Aorta (tissue), 5 donors: ENCODE measurements at regions not wholly inside any gene's neighbourhood (a gene's known extent, or its start where the extent isn't known, plus 50 kb on each side); places are given as distances from the start of the nearest gene placed in this dataset.

ENCODE experiments used
- ATAC-seq: fragments of 200-7000 bp; cut with Tn5 transposase; one replicate; pipeline ENCODE4 v1.9.1; 2022; ENCODE audit warnings: moderate library complexity; ENCODE audit not compliant: low FRiP score
- DNase-seq, 2 donors: peaks; one replicate each; pipeline ENCODE4 v3.0.0-alpha.2; 2020
- H3K27ac ChIP-seq, 2 donors: one replicate each; pipeline ENCODE4 v1.5.1; 2013; ENCODE audit warnings: low read length in 2 of 2, mild to moderate bottlenecking in 2 of 2, moderate library complexity in 2 of 2, control low read depth in 1 of 2, inconsistent platforms in 1 of 2, low read depth in 1 of 2
- H3K27me3 ChIP-seq, 2 donors: one replicate each; pipeline ENCODE4 v1.6.1; 2013; ENCODE audit warnings: control low read depth in 1 of 2, low read length in 1 of 2, mild to moderate bottlenecking in 1 of 2, moderate library complexity in 1 of 2; ENCODE audit not compliant: insufficient read depth in 2 of 2, control insufficient read depth in 1 of 2
- H3K36me3 ChIP-seq, 2 donors: one replicate each; pipeline ENCODE4 v1.6.1; 2013; ENCODE audit warnings: control low read depth in 1 of 2, low read length in 1 of 2, mild to moderate bottlenecking in 1 of 2; ENCODE audit not compliant: insufficient read depth in 2 of 2, control insufficient read depth in 1 of 2
- H3K4me1 ChIP-seq, 2 donors: one replicate each; pipeline ENCODE4 v1.6.1; 2013; ENCODE audit warnings: low read length in 2 of 2, control low read depth in 1 of 2, mild to moderate bottlenecking in 1 of 2, moderate library complexity in 1 of 2; ENCODE audit not compliant: insufficient read depth in 2 of 2, control insufficient read depth in 1 of 2
- H3K4me3 ChIP-seq, 2 donors: one replicate each; pipeline ENCODE4 v1.5.1; 2013; ENCODE audit warnings: low read length in 2 of 2, control low read depth in 1 of 2, mild to moderate bottlenecking in 1 of 2
- H3K9me3 ChIP-seq: one replicate; pipeline ENCODE4 v1.6.1; 2013; ENCODE audit warnings: mild to moderate bottlenecking, low read length; ENCODE audit not compliant: control insufficient read depth
- WGBS, 2 donors: extraction: QIAGEN DNeasy Blood & Tissue Kit; methylation state at CpG; one replicate each; pipeline ENCODE4 v1.1.7; 2013; 5-methylcytosine and 5-hydroxymethylcytosine counted together
- intact Hi-C, 2 donors: fragments of 100-400 bp; cut with DNase I; formaldehyde crosslinking; loops; one replicate each; pipeline versions ENCODE4 v1.14.2 to v1.15.0; 2022
- donor health status: healthy with polysubstance abuse.
- donor health status: Bipolar disorder and iron deficiency.
- donor health status: DM: no; HTN: no; CAD: no.
- donor health status: DM: no; HTN: no; CAD: no.
- donor health status: DM: yes; HTN: yes; CAD: no.

- Histone ChIP-seq H3K27me3 (no peaks in the 10 kb centered on the region), H3K4me1 (no peaks in the 10 kb centered on the region), H3K9me3 (no peaks in the 10 kb centered on the region), H3K4me3 (no peak overlapping the region), H3K27ac (no peak overlapping the region), H3K36me3 (no peaks in the 10 kb centered on the region)
- no peak for ATAC-seq
- DNase-seq, result no peak
- intact Hi-C loops, result no loop called here
- WGBS, 2 donors, result 20 to 27% methylated on average over 5 of the region's 5 CpGs
Measured at GRCh38 chr7:69476416-69476815, 121.9 kb upstream of the AUTS2 start.

DNA sequence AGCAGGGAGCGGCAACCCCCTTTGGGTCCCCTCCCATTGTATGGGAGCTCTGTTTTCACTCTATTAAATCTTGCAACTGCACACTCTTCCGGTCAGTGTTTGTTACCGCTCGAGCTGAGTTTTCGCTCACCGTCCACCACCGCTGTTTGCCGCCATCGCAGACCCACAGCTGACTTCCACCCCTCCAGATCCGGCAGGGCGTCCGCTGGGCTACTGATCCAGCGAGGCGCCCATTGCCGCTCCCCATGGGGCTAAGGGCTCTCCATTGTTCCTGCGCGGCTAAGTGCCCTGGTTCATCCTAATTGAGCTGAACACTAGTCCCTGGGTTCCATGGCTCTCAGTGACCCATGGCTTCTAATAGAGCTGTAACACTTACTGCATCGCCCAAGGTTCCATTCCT lies 115.6 kb upstream of the AUTS2 start:
- ATAC-seq (no peak), DNase-seq (no peak)
- Histone ChIP-seq H3K4me1 (no peaks in the 10 kb centered on the region), H3K36me3 (no peaks in the 10 kb centered on the region), H3K27me3 (no peaks in the 10 kb centered on the region), H3K9me3 (no peaks in the 10 kb centered on the region), H3K27ac (no peak overlapping the region), H3K4me3 (no peak overlapping the region)
- intact Hi-C loops, result no loop called here
- WGBS, 2 donors, result 93 to 96% methylated on average over 18 of the region's 18 CpGs

DNA sequence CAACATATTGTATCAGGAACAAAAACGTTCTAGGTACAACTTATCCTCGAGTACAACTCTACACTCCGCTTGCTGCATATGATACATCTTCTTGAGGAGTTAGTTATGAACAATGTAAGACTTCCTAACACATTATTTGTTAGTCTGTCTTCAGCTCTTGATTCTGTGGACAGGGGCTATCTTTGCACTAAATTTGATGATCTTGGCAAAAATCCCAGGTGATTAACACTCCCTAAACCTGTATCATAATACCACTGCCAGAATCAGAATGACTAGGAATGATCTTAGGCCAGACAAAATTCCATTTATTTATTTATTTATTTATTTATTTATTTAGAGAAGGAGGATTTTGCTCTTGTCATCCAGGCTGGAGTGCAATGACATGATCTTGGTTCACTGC lies 108.7 kb upstream of the AUTS2 start:
- Histone ChIP-seq H3K4me3 (no peak overlapping the region), H3K27me3 (no peaks in the 10 kb centered on the region), H3K9me3 (peaks cover 2% of the 10 kb centered on the region), H3K4me1 (no peaks in the 10 kb centered on the region), H3K27ac (no peak overlapping the region), H3K36me3 (no peaks in the 10 kb centered on the region)
- DNase-seq (no peak), ATAC-seq (no peak)
- intact Hi-C loops, result no loop called here
- 89 to 91% methylated on average over 3 of the region's 3 CpGs for WGBS, 2 donors

DNA sequence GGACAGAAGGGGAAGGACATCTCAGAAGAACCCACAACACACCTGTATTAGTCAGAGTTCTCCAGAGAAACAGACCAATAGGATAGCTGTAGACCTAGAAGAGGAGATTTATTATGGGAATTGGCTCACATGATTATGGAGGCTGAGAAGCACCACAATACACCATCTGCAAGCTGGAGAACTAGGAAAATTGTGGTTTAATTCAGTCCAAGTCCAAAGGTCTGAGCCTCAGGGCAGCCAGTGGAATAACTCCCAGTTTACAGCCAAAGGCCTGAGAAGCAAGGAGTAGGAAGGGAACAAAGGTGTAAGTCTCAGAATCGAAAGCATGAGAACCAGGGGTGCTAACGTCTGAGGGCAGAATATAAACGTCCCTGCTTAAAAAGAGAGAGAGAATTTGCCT lies 99.6 kb upstream of the AUTS2 start:
- H3K9me3 ChIP-seq, result no peaks in the 10 kb centered on the region
- no peaks in the 10 kb centered on the region for H3K4me1 ChIP-seq
- no peaks in the 10 kb centered on the region for H3K36me3 ChIP-seq
- intact Hi-C loops, result no loop called here
- H3K27me3 ChIP-seq, result no peaks in the 10 kb centered on the region
- DNase-seq, result no peak
- WGBS, 2 donors, result 81% methylated on average over 3 of the region's 3 CpGs
- ATAC-seq, result no peak
- no peak overlapping the region for H3K4me3 ChIP-seq
- no peak overlapping the region for H3K27ac ChIP-seq

DNA sequence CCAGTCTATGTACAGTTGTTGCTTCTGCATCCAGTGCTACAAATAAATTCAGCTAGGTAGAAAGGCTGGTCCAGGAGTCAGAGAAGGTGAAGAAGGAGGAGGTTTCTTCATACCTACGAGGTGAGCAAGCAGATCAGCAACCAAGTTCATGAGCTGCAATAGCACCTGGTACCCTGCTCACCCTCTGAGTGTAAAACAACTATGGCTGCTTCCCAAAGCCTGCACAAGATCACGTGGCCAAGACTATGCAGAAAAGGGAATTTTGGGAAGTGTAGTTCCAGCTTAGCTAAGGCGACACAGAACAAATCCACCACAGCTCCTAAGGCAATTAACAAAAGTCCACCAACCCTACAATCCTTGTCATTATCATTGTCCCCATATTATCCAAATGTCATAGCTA lies 95.9 kb upstream of the AUTS2 start:
- H3K27ac ChIP-seq, result no peak overlapping the region
- DNase-seq (no peak), ATAC-seq (no peak)
- H3K36me3 ChIP-seq, result no peaks in the 10 kb centered on the region
- no peaks in the 10 kb centered on the region for H3K9me3 ChIP-seq
- no peak overlapping the region for H3K4me3 ChIP-seq
- intact Hi-C loops, result no loop called here
- no peaks in the 10 kb centered on the region for H3K27me3 ChIP-seq
- 74 to 78% methylated on average over 3 of the region's 3 CpGs for WGBS, 2 donors
- no peaks in the 10 kb centered on the region for H3K4me1 ChIP-seq

- intact Hi-C loops, result no loop called here
Measured at GRCh38 chr7:69504733-69505420, 93.4 kb upstream of the AUTS2 start.

GRCh38 chr7:69508736-69509135 lies 89.5 kb upstream of the AUTS2 start:
- H3K4me1 ChIP-seq, result no peaks in the 10 kb centered on the region
- peaks cover 2% of the 10 kb centered on the region for H3K9me3 ChIP-seq
- DNase-seq (no peak), ATAC-seq (no peak)
- no peaks in the 10 kb centered on the region for H3K36me3 ChIP-seq
- WGBS, 2 donors, result 94 to 96% methylated on average over 2 of the region's 2 CpGs
- no peak overlapping the region for H3K4me3 ChIP-seq
- H3K27ac ChIP-seq, result no peak overlapping the region
- intact Hi-C loops, result no loop called here
- peaks cover 0 to 3% of the 10 kb centered on the region in 2 donors for H3K27me3 ChIP-seq

More at GRCh38 chr7:69504733-69505420, 93.4 kb upstream of the AUTS2 start:
- Histone ChIP-seq H3K36me3 (no peaks in the 10 kb centered on the region), H3K27me3 (no peaks in the 10 kb centered on the region), H3K4me1 (no peaks in the 10 kb centered on the region), H3K27ac (no peak overlapping the region), H3K9me3 (no peaks in the 10 kb centered on the region), H3K4me3 (no peak overlapping the region)
- 76% methylated on average over 8 of the region's 8 CpGs for WGBS, 2 donors
- DNase-seq (no peak), ATAC-seq (no peak)

DNA sequence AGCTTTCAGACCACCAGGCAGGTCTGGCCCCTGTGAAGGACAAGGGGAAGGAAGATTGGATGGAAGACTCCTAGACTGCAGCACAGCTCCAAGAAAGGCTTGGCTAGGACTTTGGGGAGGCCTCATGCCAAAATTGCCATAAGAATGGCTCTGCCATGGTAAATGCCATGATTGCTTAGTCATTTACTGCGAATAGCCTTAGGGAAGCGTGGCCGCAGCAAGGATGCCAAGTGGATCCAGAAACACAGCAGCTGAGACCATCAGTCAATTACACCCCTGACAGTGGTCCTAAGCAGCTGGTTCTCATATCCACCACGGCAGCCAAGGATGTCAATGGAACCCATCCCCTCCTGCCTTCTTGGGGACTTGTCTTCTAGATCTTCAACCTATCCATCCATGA lies 88.2 kb upstream of the AUTS2 start:
- Histone ChIP-seq H3K4me3 (no peak overlapping the region), H3K27me3 (peaks cover 0 to 3% of the 10 kb centered on the region in 2 donors), H3K36me3 (no peaks in the 10 kb centered on the region), H3K4me1 (no peaks in the 10 kb centered on the region), H3K9me3 (peaks cover 2% of the 10 kb centered on the region), H3K27ac (no peak overlapping the region)
- DNase-seq (no peak), ATAC-seq (no peak)
- 73 to 86% methylated on average over 4 of the region's 4 CpGs for WGBS, 2 donors
- intact Hi-C loops, result no loop called here

DNA sequence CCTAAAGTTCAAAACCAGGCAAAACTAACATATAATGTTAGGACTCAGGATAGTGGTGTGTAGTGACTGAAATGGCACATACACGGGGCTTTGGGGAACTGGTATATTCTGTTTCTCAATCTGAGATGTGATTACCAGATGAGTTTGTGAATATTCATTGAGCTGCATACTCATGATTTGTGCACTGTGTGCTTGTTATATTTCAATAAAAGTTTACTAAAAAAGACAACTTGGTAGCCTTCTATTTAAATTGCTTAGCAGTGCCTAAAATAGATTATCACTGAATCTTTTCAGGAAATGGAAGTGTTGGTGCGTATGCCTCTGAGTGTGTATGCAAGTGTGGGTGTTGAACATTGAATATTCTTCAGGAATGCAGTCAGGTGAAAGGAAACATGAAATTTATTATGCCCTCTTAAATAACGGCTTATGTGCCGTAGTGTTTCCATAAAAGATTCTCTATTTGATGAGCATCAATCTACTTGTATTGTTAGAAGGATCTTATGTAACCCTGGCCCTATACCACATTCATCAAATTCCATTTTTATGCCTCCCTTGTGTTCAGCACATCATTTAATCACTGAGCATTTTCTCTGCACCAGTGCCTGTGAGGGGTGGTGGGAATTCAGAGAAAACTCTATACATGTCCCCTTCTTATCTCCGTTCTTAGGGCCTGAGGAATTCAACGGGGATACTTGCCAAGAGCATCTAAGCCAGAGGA lies 82.6 kb upstream of the AUTS2 start:
- H3K4me3 ChIP-seq, result no peak overlapping the region
- H3K27ac ChIP-seq, result no peak overlapping the region
- intact Hi-C loops, result no loop called here
- DNase-seq (no peak), ATAC-seq (no peak)
- WGBS, 2 donors, result 22 to 36% methylated on average over 6 of the region's 6 CpGs
- H3K27me3 ChIP-seq, result peaks cover 0 to 3% of the 10 kb centered on the region in 2 donors
- no peaks in the 10 kb centered on the region for H3K9me3 ChIP-seq
- H3K4me1 ChIP-seq, result peaks cover 0 to 2% of the 10 kb centered on the region in 2 donors
- H3K36me3 ChIP-seq, result no peaks in the 10 kb centered on the region
